ENCODE measurements at regions not wholly inside any gene's neighbourhood (a gene's known extent, or its start where the extent isn't known, plus 50 kb on each side); places are given as distances from the start of the nearest gene placed in this dataset.

DNA sequence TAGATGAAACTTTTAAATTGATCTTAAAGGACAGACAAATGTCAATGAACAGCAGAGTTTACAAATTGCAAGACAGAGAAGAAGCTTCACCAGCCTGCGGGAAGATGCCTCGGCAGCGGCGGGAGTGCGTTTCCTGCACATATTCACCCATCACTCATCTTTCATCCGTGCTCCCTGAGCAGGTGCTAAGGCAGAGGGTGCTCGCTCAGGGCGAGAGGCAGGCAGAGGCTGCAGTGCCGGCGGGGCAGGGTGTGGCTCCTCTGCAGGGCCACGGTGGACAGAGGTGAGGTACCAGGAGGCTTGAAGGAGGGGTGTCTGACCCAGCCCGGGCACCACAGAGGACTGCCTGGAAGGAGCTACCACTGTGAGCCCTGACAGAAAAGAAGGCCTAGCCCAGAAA lies 155.2 kb upstream of the PPP2R2D start:
- Histone ChIP-seq H3K9me3 (replicated peaks; ENCODE audit: control insufficient read depth, insufficient read depth, low read length) (no peaks in the 10 kb centered on the region), H4K20me1 (ENCODE audit: control insufficient read depth, insufficient read depth) (no peaks in the 10 kb centered on the region), H3K79me2 (ENCODE audit: control insufficient read depth, insufficient read depth, low read length) (no peaks in the 10 kb centered on the region), H3K9ac (ENCODE audit: control insufficient read depth, insufficient read depth, low read length) (no peak overlapping the region), H3K4me1 (ENCODE audit: control insufficient read depth, insufficient read depth, low read length) (peaks cover 12% of the 10 kb centered on the region), H3K27ac (ENCODE audit: control insufficient read depth, insufficient read depth) (no peak overlapping the region), H3K4me3 (no peak overlapping the region), H3K27me3 (replicated peaks in 1 of 2; ENCODE audit: control insufficient read depth in 2 of 2, insufficient read depth in 2 of 2, low read length in 1 of 2) (no peaks in the 10 kb centered on the region), H3K4me2 (ENCODE audit: control insufficient read depth, insufficient read depth) (no peak overlapping the region), H3K36me3 (ENCODE audit: control insufficient read depth in 2 of 2, insufficient read depth in 2 of 2, low read length in 1 of 2) (no peaks in the 10 kb centered on the region), H2AFZ (ENCODE audit: control insufficient read depth, low read depth, low read length) (no peak overlapping the region)
- 49% methylated on average over 11 of the region's 12 CpGs for WGBS (ENCODE audit: insufficient coverage, insufficient replicate concordance, low lambda C conversion rate, missing lambda C conversion rate)
- ChIA-PET SMC1A (ENCODE audit: uncharacterized antibody, unreplicated experiment) (no interaction called here), POLR2A (no interaction called here), CTCF (no interaction called here), RAD21 (ENCODE audit: unreplicated experiment) (no interaction called here)
- intact Hi-C loops (cut with micrococcal nuclease; ENCODE audit: unreplicated experiment) (no loop called here), in situ Hi-C loops (cut with MboI) (no loop called here)
- no peak for FAIRE-seq
- TF ChIP-seq PML (IDR thresholded peaks at IDR 0.05; ENCODE audit: low read length) (no peak), BRCA1 (IDR thresholded peaks at IDR 0.05; ENCODE audit: low read depth, low read length) (no peak), KDM1A (IDR thresholded peaks at IDR 0.05; ENCODE audit: borderline replicate concordance) (no peak), HCFC1 (IDR thresholded peaks at IDR 0.05; ENCODE audit: low read length) (no peak), MYB (IDR thresholded peaks at IDR 0.05; ENCODE audit: borderline replicate concordance, low read depth, low read length) (no peak), POLR2A (IDR thresholded peaks at IDR 0.05; ENCODE audit: low read depth, low read length) (no peak)
- no peak for DNase-seq (ENCODE audit: low read depth, low spot score)
- no TSS peak for BruUV-seq (replicated peaks)
- no peak for ATAC-seq

DNA sequence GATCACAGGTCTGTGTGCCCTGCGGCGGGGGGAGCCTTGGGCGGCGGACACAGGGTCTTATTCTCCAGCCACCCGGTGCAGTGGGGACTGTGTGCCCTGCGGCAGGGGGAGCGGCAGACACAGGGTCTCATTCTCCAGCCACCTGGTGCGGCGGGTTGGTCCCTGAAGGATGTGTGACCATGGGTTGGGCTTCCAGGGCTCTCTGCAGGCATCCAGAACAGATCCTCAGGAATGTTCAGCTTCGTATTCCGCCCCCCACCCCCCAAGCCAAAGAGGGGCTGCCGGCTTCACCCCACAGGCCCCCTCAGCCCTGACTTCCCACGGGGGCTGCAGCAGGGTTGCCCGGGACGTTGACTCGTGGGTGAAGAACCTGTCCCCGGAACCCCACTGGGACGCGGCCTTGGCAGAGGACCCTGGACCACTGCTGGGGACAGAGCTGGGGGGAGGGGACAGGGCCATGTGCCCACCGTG lies 154.5 kb upstream of the PPP2R2D start:
- SMC1A ChIA-PET (ENCODE audit: uncharacterized antibody, unreplicated experiment), result no interaction called here
- POLR2A ChIA-PET, result no interaction called here
- no TSS peak for BruUV-seq (replicated peaks)
- Histone ChIP-seq H3K27ac (ENCODE audit: control insufficient read depth, insufficient read depth) (no peak overlapping the region), H4K20me1 (ENCODE audit: control insufficient read depth, insufficient read depth) (no peaks in the 10 kb centered on the region), H3K79me2 (ENCODE audit: control insufficient read depth, insufficient read depth, low read length) (no peaks in the 10 kb centered on the region), H3K36me3 (ENCODE audit: control insufficient read depth in 2 of 2, insufficient read depth in 2 of 2, low read length in 1 of 2) (no peaks in the 10 kb centered on the region), H3K27me3 (replicated peaks in 1 of 2; ENCODE audit: control insufficient read depth in 2 of 2, insufficient read depth in 2 of 2, low read length in 1 of 2) (no peaks in the 10 kb centered on the region), H3K4me3 (no peak overlapping the region), H3K9ac (ENCODE audit: control insufficient read depth, insufficient read depth, low read length) (no peak overlapping the region), H3K4me1 (ENCODE audit: control insufficient read depth, insufficient read depth, low read length) (peaks cover 12% of the 10 kb centered on the region), H3K4me2 (ENCODE audit: control insufficient read depth, insufficient read depth) (no peak overlapping the region), H3K9me3 (replicated peaks; ENCODE audit: control insufficient read depth, insufficient read depth, low read length) (no peaks in the 10 kb centered on the region), H2AFZ (ENCODE audit: control insufficient read depth, low read depth, low read length) (no peak overlapping the region)
- intact Hi-C loops (cut with micrococcal nuclease; ENCODE audit: unreplicated experiment), result no loop called here
- no peak for ATAC-seq
- no peak for DNase-seq (ENCODE audit: low read depth, low spot score)
- in situ Hi-C loops (cut with MboI), result no loop called here
- RAD21 ChIA-PET (ENCODE audit: unreplicated experiment), result no interaction called here
- CTCF ChIA-PET, result no interaction called here
- no peak for FAIRE-seq
- WGBS (ENCODE audit: insufficient coverage, insufficient replicate concordance, low lambda C conversion rate, missing lambda C conversion rate), result 65% methylated on average over 16 of the region's 20 CpGs
- no peak for TF ChIP-seq RAD21 (IDR thresholded peaks at IDR 0.05; ENCODE audit: insufficient read depth, low read depth, low read length)
- TF ChIP-seq EZH2 (IDR thresholded peaks at IDR 0.05; ENCODE audit: borderline replicate concordance, control insufficient read depth, low read depth, low read length), result no peak
- TF ChIP-seq, protein P1, sequence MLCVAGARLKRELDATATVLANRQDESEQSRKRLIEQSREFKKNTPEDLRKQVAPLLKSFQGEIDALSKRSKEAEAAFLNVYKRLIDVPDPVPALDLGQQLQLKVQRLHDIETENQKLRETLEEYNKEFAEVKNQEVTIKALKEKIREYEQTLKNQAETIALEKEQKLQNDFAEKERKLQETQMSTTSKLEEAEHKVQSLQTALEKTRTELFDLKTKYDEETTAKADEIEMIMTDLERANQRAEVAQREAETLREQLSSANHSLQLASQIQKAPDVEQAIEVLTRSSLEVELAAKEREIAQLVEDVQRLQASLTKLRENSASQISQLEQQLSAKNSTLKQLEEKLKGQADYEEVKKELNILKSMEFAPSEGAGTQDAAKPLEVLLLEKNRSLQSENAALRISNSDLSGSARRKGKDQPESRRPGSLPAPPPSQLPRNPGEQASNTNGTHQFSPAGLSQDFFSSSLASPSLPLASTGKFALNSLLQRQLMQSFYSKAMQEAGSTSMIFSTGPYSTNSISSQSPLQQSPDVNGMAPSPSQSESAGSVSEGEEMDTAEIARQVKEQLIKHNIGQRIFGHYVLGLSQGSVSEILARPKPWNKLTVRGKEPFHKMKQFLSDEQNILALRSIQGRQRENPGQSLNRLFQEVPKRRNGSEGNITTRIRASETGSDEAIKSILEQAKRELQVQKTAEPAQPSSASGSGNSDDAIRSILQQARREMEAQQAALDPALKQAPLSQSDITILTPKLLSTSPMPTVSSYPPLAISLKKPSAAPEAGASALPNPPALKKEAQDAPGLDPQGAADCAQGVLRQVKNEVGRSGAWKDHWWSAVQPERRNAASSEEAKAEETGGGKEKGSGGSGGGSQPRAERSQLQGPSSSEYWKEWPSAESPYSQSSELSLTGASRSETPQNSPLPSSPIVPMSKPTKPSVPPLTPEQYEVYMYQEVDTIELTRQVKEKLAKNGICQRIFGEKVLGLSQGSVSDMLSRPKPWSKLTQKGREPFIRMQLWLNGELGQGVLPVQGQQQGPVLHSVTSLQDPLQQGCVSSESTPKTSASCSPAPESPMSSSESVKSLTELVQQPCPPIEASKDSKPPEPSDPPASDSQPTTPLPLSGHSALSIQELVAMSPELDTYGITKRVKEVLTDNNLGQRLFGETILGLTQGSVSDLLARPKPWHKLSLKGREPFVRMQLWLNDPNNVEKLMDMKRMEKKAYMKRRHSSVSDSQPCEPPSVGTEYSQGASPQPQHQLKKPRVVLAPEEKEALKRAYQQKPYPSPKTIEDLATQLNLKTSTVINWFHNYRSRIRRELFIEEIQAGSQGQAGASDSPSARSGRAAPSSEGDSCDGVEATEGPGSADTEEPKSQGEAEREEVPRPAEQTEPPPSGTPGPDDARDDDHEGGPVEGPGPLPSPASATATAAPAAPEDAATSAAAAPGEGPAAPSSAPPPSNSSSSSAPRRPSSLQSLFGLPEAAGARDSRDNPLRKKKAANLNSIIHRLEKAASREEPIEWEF (IDR thresholded peaks at IDR 0.05; ENCODE audit: insufficient replicate concordance, low read depth, low read length), result no peak
- no peak for TF ChIP-seq KAT2A (conservative IDR thresholded peaks at IDR 0.05; ENCODE audit: control insufficient read depth, low read depth, low read length)
- no peak for TF ChIP-seq ZNF24 (IDR thresholded peaks at IDR 0.05)
- no peak for TF ChIP-seq TBL1XR1 (IDR thresholded peaks at IDR 0.05; ENCODE audit: low read depth, low read length)
